H9 (cell line): ENCODE measurements at regions not wholly inside any gene's neighbourhood (a gene's known extent, or its start where the extent isn't known, plus 50 kb on each side); places are given as distances from the start of the nearest gene placed in this dataset.

ENCODE experiments used
- DNase-seq: peaks from one replicate; pipeline ENCODE4 v3.0.0-alpha.2; 2017
- H2AFZ ChIP-seq: one replicate; pipeline ENCODE4 v1.6.1; 2013; ENCODE audit warnings: mild to moderate bottlenecking, low read length, control low read depth, moderate library complexity
- H2AK5ac ChIP-seq: 2 replicates; pipeline ENCODE4 v1.6.1; 2013; ENCODE audit warnings: low read length, control low read depth, mixed read lengths; ENCODE audit not compliant: insufficient read length
- H2BK120ac ChIP-seq: one replicate; pipeline ENCODE4 v1.6.1; 2013; ENCODE audit warnings: low read depth, mild to moderate bottlenecking, low read length, control low read depth, inconsistent platforms; ENCODE audit not compliant: poor library complexity, severe bottlenecking
- H2BK12ac ChIP-seq: 2 replicates; pipeline ENCODE4 v1.6.1; 2013; ENCODE audit warnings: low read length, control low read depth, mixed read lengths, low read depth; ENCODE audit not compliant: insufficient read length
- H2BK15ac ChIP-seq: 2 replicates; pipeline ENCODE4 v1.6.1; 2013; ENCODE audit warnings: low read depth, low read length, control low read depth
- H2BK20ac ChIP-seq: one replicate; pipeline ENCODE4 v1.6.1; 2013; ENCODE audit warnings: low read depth, mild to moderate bottlenecking, low read length, control low read depth, inconsistent platforms; ENCODE audit not compliant: poor library complexity, severe bottlenecking
- H2BK5ac ChIP-seq: 2 replicates; pipeline ENCODE4 v1.6.1; 2013; ENCODE audit warnings: low read length, control low read depth, mixed read lengths; ENCODE audit not compliant: insufficient read length
- H3K14ac ChIP-seq: 2 replicates; pipeline ENCODE4 v1.6.1; 2013; ENCODE audit warnings: low read length, control low read depth; ENCODE audit not compliant: insufficient read depth
- H3K18ac ChIP-seq: 2 replicates; pipeline ENCODE4 v1.6.1; 2013; ENCODE audit warnings: low read depth, mild to moderate bottlenecking, mixed read lengths, low read length, control low read depth; ENCODE audit not compliant: insufficient read length
- H3K23ac ChIP-seq: 2 replicates; pipeline ENCODE4 v1.6.1; 2013; ENCODE audit warnings: low read length, control low read depth, mixed read lengths, low read depth; ENCODE audit not compliant: insufficient read length
- H3K23me2 ChIP-seq: 2 replicates; pipeline ENCODE4 v1.6.1; 2013; ENCODE audit warnings: low read depth, mild to moderate bottlenecking, mixed read lengths, low read length, control low read depth; ENCODE audit not compliant: insufficient read length, poor library complexity, severe bottlenecking
- H3K27ac ChIP-seq: 2 replicates; pipeline ENCODE4 v1.5.1; 2013; ENCODE audit warnings: low read length, control low read depth, mixed read lengths, low read depth; ENCODE audit not compliant: insufficient read length
- H3K27me3 ChIP-seq: 2 replicates; pipeline ENCODE4 v1.6.1; 2013; ENCODE audit warnings: low read length, control low read depth, inconsistent platforms; ENCODE audit not compliant: insufficient read depth
- H3K4ac ChIP-seq: 2 replicates; pipeline ENCODE4 v1.6.1; 2013; ENCODE audit warnings: low read depth, mild to moderate bottlenecking, control low read depth, inconsistent platforms, low read length, moderate library complexity
- H3K4me1 ChIP-seq: 2 replicates; pipeline ENCODE4 v1.6.1; 2013; ENCODE audit warnings: low read length, control low read depth, inconsistent platforms; ENCODE audit not compliant: insufficient read depth
- H3K4me2 ChIP-seq: 2 replicates; pipeline ENCODE4 v1.6.1; 2013; ENCODE audit warnings: low read length, control low read depth, mixed read lengths; ENCODE audit not compliant: insufficient read length, insufficient read depth
- H3K56ac ChIP-seq: 2 replicates; pipeline ENCODE4 v1.6.1; 2013; ENCODE audit warnings: low read depth, mild to moderate bottlenecking, mixed read lengths, low read length, control low read depth; ENCODE audit not compliant: insufficient read length
- H3K79me1 ChIP-seq: 2 replicates; pipeline ENCODE4 v1.6.1; 2013; ENCODE audit warnings: low read depth, mild to moderate bottlenecking, moderate library complexity, low read length, control low read depth, inconsistent platforms; ENCODE audit not compliant: insufficient read depth, poor library complexity, severe bottlenecking
- H3K79me2 ChIP-seq: 2 replicates; pipeline ENCODE4 v1.6.1; 2013; ENCODE audit warnings: low read length, control low read depth, inconsistent platforms; ENCODE audit not compliant: insufficient read depth
- H3K9ac ChIP-seq: 2 replicates; pipeline ENCODE4 v1.6.1; 2013; ENCODE audit warnings: low read length, control low read depth, mixed read lengths; ENCODE audit not compliant: insufficient read length; ENCODE audit errors: extremely low read depth
- H3K9me3 ChIP-seq: one replicate; pipeline ENCODE4 v1.6.1; 2013; ENCODE audit warnings: low read depth, low read length, inconsistent platforms; ENCODE audit not compliant: control insufficient read depth
- H3T11ph ChIP-seq: one replicate; pipeline ENCODE4 v1.6.1; 2013; ENCODE audit warnings: mild to moderate bottlenecking, low read length, control low read depth, inconsistent platforms
- H4K20me1 ChIP-seq: one replicate; pipeline ENCODE4 v1.6.1; 2013; ENCODE audit not compliant: control insufficient read depth, insufficient read length, insufficient read depth
- H4K5ac ChIP-seq: 2 replicates; pipeline ENCODE4 v1.6.1; 2013; ENCODE audit warnings: low read depth, mild to moderate bottlenecking, mixed read lengths, low read length, control low read depth; ENCODE audit not compliant: insufficient read length
- H4K8ac ChIP-seq: replicated peaks from 2 replicates; pipeline ENCODE4 v1.6.1; 2013; ENCODE audit warnings: low read length, control low read depth, mixed read lengths, low read depth; ENCODE audit not compliant: insufficient read length
- H4K91ac ChIP-seq: 2 replicates; pipeline ENCODE4 v1.6.1; 2013; ENCODE audit warnings: low read depth, mild to moderate bottlenecking, moderate library complexity, mixed read lengths, low read length, control low read depth; ENCODE audit not compliant: insufficient read length
- H3K27ac Mint-ChIP-seq, 3 experiments: 2 replicates in 2 of 3; 3 replicates in 1 of 3; pipeline ENCODE4 v1.8.0; 2020 to 2021; ENCODE audit warnings: mixed read lengths in 3 of 3, mild to moderate bottlenecking in 1 of 3, moderate library complexity in 1 of 3
- H3K27me3 Mint-ChIP-seq: 2 replicates; pipeline ENCODE4 v1.8.0; 2021; ENCODE audit warnings: low read depth, mild to moderate bottlenecking, moderate library complexity, mixed read lengths
- H3K36me3 Mint-ChIP-seq, 3 experiments: 2 replicates in 2 of 3; 3 replicates in 1 of 3; pipeline ENCODE4 v1.8.0; 2020 to 2021; ENCODE audit warnings: low read depth in 3 of 3, mixed read lengths in 3 of 3; ENCODE audit not compliant: insufficient read depth in 1 of 3
- H3K4me1 Mint-ChIP-seq, 2 experiments: 2 replicates each; pipeline ENCODE4 v1.8.0; 2020; ENCODE audit warnings: mixed read lengths in 2 of 2
- H3K4me3 Mint-ChIP-seq, 2 experiments: 2 replicates in 1 of 2; 3 replicates in 1 of 2; pipeline ENCODE4 v1.8.0; 2020 to 2021; ENCODE audit warnings: mild to moderate bottlenecking in 2 of 2, mixed read lengths in 2 of 2, moderate library complexity in 1 of 2
- H3K9me3 Mint-ChIP-seq, 2 experiments: 2 replicates in 1 of 2; 3 replicates in 1 of 2; pipeline ENCODE4 v1.8.0; 2020; ENCODE audit warnings: mild to moderate bottlenecking in 2 of 2, mixed read lengths in 2 of 2, moderate library complexity in 1 of 2
- CTCF ChIP-seq: fragments of 200-600 bp; sonication (generic); conservative IDR thresholded peaks from 3 replicates; pipeline ENCODE4 v1.8.0; 2021; ENCODE audit warnings: antibody characterized with exemption, mild to moderate bottlenecking
- WGBS: extraction: QIAGEN DNeasy Blood & Tissue Kit; methylation state at CpG from one replicate; pipeline ENCODE4 v1.1.7; 2013; ENCODE audit warnings: missing lambda C conversion rate, low lambda C conversion rate, mixed read lengths; ENCODE audit not compliant: insufficient read length; ENCODE audit errors: extremely low coverage; 5-methylcytosine and 5-hydroxymethylcytosine counted together

- Histone ChIP-seq H3K4me1 (no peaks in the 10 kb centered on the region), H3K56ac (no peak overlapping the region), H3T11ph (no peak overlapping the region), H4K91ac (no peak overlapping the region), H3K9me3 (no peaks in the 10 kb centered on the region), H3K79me2 (no peaks in the 10 kb centered on the region), H2AK5ac (no peak overlapping the region), H3K23ac (no peak overlapping the region), H2BK20ac (no peak overlapping the region), H2BK5ac (no peak overlapping the region), H2AFZ (no peak overlapping the region), H3K23me2 (no peaks in the 10 kb centered on the region), H3K27me3 (no peaks in the 10 kb centered on the region), H4K20me1 (no peaks in the 10 kb centered on the region), H2BK12ac (no peak overlapping the region), H3K14ac (no peak overlapping the region), H3K4me2 (no peak overlapping the region), H2BK120ac (no peak overlapping the region), H2BK15ac (no peak overlapping the region), H3K9ac (no peak overlapping the region), H3K4ac (no peak overlapping the region), H3K27ac (no peak overlapping the region), H3K18ac (no peak overlapping the region), H4K5ac (no peak overlapping the region), H4K8ac (no peak overlapping the region), H3K79me1 (no peaks in the 10 kb centered on the region)
- Mint-ChIP-seq H3K27ac (no peak overlapping the region), H3K9me3 (no peaks in the 10 kb centered on the region; a peak in 1 of 5 replicates), H3K4me1 (no peaks in the 10 kb centered on the region), H3K4me3 (no peak overlapping the region), H3K36me3 (no peaks in the 10 kb centered on the region), H3K27me3 (peaks cover 13% of the 10 kb centered on the region)
- WGBS = no CpG with 5 or more reads among the region's 1 CpG
- DNase-seq = no peak
- no peak for TF ChIP-seq CTCF
Measured at GRCh38 chr11:112532506-112532905, 271.8 kb upstream of the PLET1 start.
